Prostate gland (tissue), 2 donors: ENCODE measurements at regions not wholly inside any gene's neighbourhood (a gene's known extent, or its start where the extent isn't known, plus 50 kb on each side); places are given as distances from the start of the nearest gene placed in this dataset.

Experiments
- CTCF ChIP-seq, 4 experiments: fragments of 200-600 bp in 2 of 4; fragments of 450-650 bp in 2 of 4; sonication (generic) in 2 of 4; IDR thresholded peaks; 1 replicate in 3 of 4; 2 replicates in 1 of 4; pipeline ENCODE4 v1.5.1; 2016 to 2019; ENCODE audit warnings: antibody characterized with exemption in 4 of 4, mild to moderate bottlenecking in 2 of 4, moderate library complexity in 2 of 4
- POLR2A ChIP-seq: fragments of 450-650 bp; IDR thresholded peaks from one replicate; pipeline ENCODE4 v1.6.1; 2016; ENCODE audit warnings: antibody characterized with exemption, mild to moderate bottlenecking

DNA sequence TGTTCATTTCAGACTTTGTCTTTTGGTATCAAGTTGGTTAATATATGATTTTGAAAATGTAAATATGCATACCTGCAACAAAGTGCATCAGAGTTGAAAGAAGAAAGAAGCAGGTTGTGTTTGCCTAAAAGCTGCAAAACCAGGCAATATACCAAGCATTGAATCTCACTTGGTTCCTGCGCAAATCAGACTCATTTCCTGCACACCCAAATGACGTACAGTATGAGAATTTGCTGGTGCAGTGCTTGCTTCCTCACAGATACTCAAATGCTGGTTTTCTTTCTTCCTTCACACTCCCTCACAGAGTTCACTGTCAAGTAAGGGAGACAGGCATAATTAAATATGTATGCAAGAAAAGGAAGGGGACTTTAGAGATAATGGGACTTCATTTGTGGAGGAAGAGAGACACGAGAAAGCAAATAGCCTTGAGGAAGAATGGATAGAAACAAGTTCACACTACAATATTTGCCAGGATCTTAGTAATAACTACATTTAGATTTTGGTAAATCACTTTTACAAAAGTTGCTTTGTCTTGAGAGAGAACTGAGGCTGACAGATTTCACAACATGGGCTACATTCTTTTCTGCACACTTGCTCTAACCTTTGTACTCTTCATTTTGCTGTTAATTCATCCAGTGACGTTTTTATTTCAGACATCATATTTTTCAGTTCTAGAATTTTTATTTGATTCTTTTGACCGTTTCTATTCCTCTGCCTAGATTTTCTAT lies 56.9 kb upstream of the AOAH start:
- TF ChIP-seq CTCF (IDR thresholded peaks at IDR 0.05), result no peak
- no peak for TF ChIP-seq POLR2A
